Activated CD8-positive, alpha-beta memory T cell treated with anti-CD3 and anti-CD28 coated beads, Interleukin-2, amount 50 U/mL, for 48 hours (primary cell): ENCODE measurements at regions not wholly inside any gene's neighbourhood (a gene's known extent, or its start where the extent isn't known, plus 50 kb on each side); places are given as distances from the start of the nearest gene placed in this dataset.

Source experiments
- DNase-seq: peaks from one replicate; pipeline ENCODE4 v3.0.0-alpha.2; 2020

GRCh38 chr15:62758126-62758951 is 284.2 kb upstream of the TPM1 start:
- no peak for DNase-seq

GRCh38 chr15:62758952-62759349 is 283.6 kb upstream of the TPM1 start:
- no peak for DNase-seq

- no peak for DNase-seq
Observed at GRCh38 chr15:62760538-62760937, 282.0 kb upstream of the TPM1 start.

GRCh38 chr15:62765916-62766315 is 276.6 kb upstream of the TPM1 start:
- DNase-seq = no peak

GRCh38 chr15:62766599-62766998 is 275.9 kb upstream of the TPM1 start:
- DNase-seq = no peak

GRCh38 chr15:62769604-62770003 is 272.9 kb upstream of the TPM1 start:
- DNase-seq = no peak

- DNase-seq = no peak
Observed at GRCh38 chr15:62770111-62770660, 272.4 kb upstream of the TPM1 start.

- DNase-seq = no peak
Observed at GRCh38 chr15:62770752-62771151, 271.8 kb upstream of the TPM1 start.

- DNase-seq = no peak
Observed at GRCh38 chr15:62771234-62771633, 271.3 kb upstream of the TPM1 start.

GRCh38 chr15:62773369-62774165 is 269.0 kb upstream of the TPM1 start:
- DNase-seq = no peak

GRCh38 chr15:62775932-62776331 is 266.6 kb upstream of the TPM1 start:
- DNase-seq = no peak

GRCh38 chr15:62777671-62778070 is 264.9 kb upstream of the TPM1 start:
- no peak for DNase-seq

- no peak for DNase-seq
Observed at GRCh38 chr15:62779036-62779770, 263.3 kb upstream of the TPM1 start.

- no peak for DNase-seq
Observed at GRCh38 chr15:62779899-62780298, 262.6 kb upstream of the TPM1 start.

- no peak for DNase-seq
Observed at GRCh38 chr15:62781081-62781497, 261.5 kb upstream of the TPM1 start.

- DNase-seq = no peak
Observed at GRCh38 chr15:62782071-62782841, 260.3 kb upstream of the TPM1 start.

- DNase-seq = no peak
Observed at GRCh38 chr15:62782896-62783295, 259.7 kb upstream of the TPM1 start.

GRCh38 chr15:62783303-62783957 is 259.1 kb upstream of the TPM1 start:
- no peak for DNase-seq

GRCh38 chr15:62785881-62786828 is 256.4 kb upstream of the TPM1 start:
- no peak for DNase-seq

GRCh38 chr15:62787401-62787800 is 255.1 kb upstream of the TPM1 start:
- DNase-seq = no peak

- DNase-seq = no peak
Observed at GRCh38 chr15:62788224-62788623, 254.3 kb upstream of the TPM1 start.
